ENCODE measurements at regions not wholly inside any gene's neighbourhood (a gene's known extent, or its start where the extent isn't known, plus 50 kb on each side); places are given as distances from the start of the nearest gene placed in this dataset.

DNA sequence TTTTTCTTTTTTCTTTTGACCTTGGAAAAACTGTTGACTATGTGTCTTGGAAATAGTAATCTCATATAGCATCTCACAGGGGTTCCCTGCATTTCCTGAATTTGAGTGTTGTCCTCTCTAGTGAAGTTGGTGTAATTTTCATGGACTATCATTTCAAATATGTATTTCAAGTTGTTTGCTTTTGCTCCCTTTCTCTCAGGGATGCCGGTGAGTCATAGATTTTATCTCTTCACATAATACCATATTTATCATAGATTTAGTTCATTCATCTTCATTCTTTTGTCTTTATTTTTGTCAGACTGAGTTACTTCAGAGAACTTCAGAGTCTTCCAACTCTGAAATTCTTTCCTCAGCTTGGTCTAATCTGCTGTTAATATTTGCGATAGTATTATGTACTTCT, 1320.6 kb downstream of the LRFN5 start:
- H3K9ac ChIP-seq (ENCODE audit: low read depth, low read length): no peak overlapping the region

GRCh38 chr14:42921901-42922300, 1315.2 kb downstream of the LRFN5 start:
- Histone ChIP-seq H3K36me3 (ENCODE audit: insufficient read depth, low read length) (no peaks in the 10 kb centered on the region), H3K27ac (ENCODE audit: low read length) (no peak overlapping the region), H2AFZ (ENCODE audit: low read depth, low read length) (no peak overlapping the region), H3K9me3 (ENCODE audit: insufficient read depth, low read length, severe bottlenecking) (no peaks in the 10 kb centered on the region), H3K27me3 (ENCODE audit: insufficient read depth, low read length, poor library complexity) (no peaks in the 10 kb centered on the region), H3K4me1 (ENCODE audit: insufficient read depth, low read length) (no peaks in the 10 kb centered on the region), H4K20me1 (ENCODE audit: insufficient read depth, low read length) (no peaks in the 10 kb centered on the region), H3K4me2 (ENCODE audit: insufficient read depth, low read length) (no peak overlapping the region), H3K9ac (ENCODE audit: low read depth, low read length) (no peak overlapping the region), H3K79me2 (ENCODE audit: insufficient read depth, low read length) (no peaks in the 10 kb centered on the region), H3K4me3 (ENCODE audit: low read depth in 1 of 2, low read length in 2 of 2) (no peak overlapping the region)
- DNase-seq (no peak), ATAC-seq (ENCODE audit: insufficient read depth, low read depth) (no peak)
- no peak for TF ChIP-seq CTCF (IDR thresholded peaks at IDR 0.05; ENCODE audit: borderline replicate concordance, extremely low read depth, low read length, poor library complexity, severe bottlenecking)
- TF ChIP-seq EZH2 (IDR thresholded peaks at IDR 0.05; ENCODE audit: borderline replicate concordance, low read depth, low read length, severe bottlenecking): no peak

More for the DNA sequence above, 1320.6 kb downstream of the LRFN5 start:
- DNase-seq (no peak), ATAC-seq (ENCODE audit: insufficient read depth, low read depth) (no peak)
- H3K4me2 ChIP-seq (ENCODE audit: insufficient read depth, low read length): no peak overlapping the region
- H3K79me2 ChIP-seq (ENCODE audit: insufficient read depth, low read length): no peaks in the 10 kb centered on the region
- no peaks in the 10 kb centered on the region for H3K36me3 ChIP-seq (ENCODE audit: insufficient read depth, low read length)
- no peaks in the 10 kb centered on the region for H3K4me1 ChIP-seq (ENCODE audit: insufficient read depth, low read length)
- no peak overlapping the region for H2AFZ ChIP-seq (ENCODE audit: low read depth, low read length)
- no peaks in the 10 kb centered on the region for H4K20me1 ChIP-seq (ENCODE audit: insufficient read depth, low read length)
- TF ChIP-seq CTCF (IDR thresholded peaks at IDR 0.05; ENCODE audit: borderline replicate concordance, extremely low read depth, low read length, poor library complexity, severe bottlenecking) (no peak), EZH2 (IDR thresholded peaks at IDR 0.05; ENCODE audit: borderline replicate concordance, low read depth, low read length, severe bottlenecking) (no peak)
- no peak overlapping the region for H3K4me3 ChIP-seq (ENCODE audit: low read depth in 1 of 2, low read length in 2 of 2)
- H3K27ac ChIP-seq (ENCODE audit: low read length): no peak overlapping the region
- peaks cover 4% of the 10 kb centered on the region for H3K9me3 ChIP-seq (ENCODE audit: insufficient read depth, low read length, severe bottlenecking)
- H3K27me3 ChIP-seq (ENCODE audit: insufficient read depth, low read length, poor library complexity): no peaks in the 10 kb centered on the region

DNA sequence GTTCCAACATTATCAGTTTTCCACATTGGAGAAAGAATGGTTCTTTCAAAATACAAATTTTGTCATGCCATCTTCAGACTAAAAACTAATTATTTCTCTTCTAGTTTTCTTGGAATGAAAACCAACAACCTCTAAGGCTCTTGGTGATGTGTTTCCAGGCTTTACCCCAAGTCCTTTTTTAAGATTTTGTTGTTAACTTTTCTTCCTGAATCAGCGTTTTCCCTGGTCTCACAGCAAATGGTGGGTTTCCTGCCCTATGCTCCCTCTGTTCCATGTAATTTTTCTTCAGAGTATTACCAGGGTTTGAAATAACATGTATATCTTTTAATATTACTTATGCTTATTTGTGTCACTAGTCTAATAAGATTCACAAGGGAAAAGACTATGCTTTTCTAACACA, 1311.9 kb downstream of the LRFN5 start:
- Histone ChIP-seq H3K9ac (ENCODE audit: low read depth, low read length) (no peak overlapping the region), H3K79me2 (ENCODE audit: insufficient read depth, low read length) (no peaks in the 10 kb centered on the region), H3K4me3 (ENCODE audit: low read depth in 1 of 2, low read length in 2 of 2) (no peak overlapping the region), H3K27me3 (ENCODE audit: insufficient read depth, low read length, poor library complexity) (no peaks in the 10 kb centered on the region), H3K4me2 (ENCODE audit: insufficient read depth, low read length) (no peak overlapping the region), H4K20me1 (ENCODE audit: insufficient read depth, low read length) (no peaks in the 10 kb centered on the region), H3K27ac (ENCODE audit: low read length) (no peak overlapping the region), H3K9me3 (ENCODE audit: insufficient read depth, low read length, severe bottlenecking) (no peaks in the 10 kb centered on the region), H3K36me3 (ENCODE audit: insufficient read depth, low read length) (no peaks in the 10 kb centered on the region), H3K4me1 (ENCODE audit: insufficient read depth, low read length) (no peaks in the 10 kb centered on the region), H2AFZ (ENCODE audit: low read depth, low read length) (no peak overlapping the region)
- ATAC-seq (ENCODE audit: insufficient read depth, low read depth) (no peak), DNase-seq (no peak)
- TF ChIP-seq CTCF (IDR thresholded peaks at IDR 0.05; ENCODE audit: borderline replicate concordance, extremely low read depth, low read length, poor library complexity, severe bottlenecking) (no peak), EZH2 (IDR thresholded peaks at IDR 0.05; ENCODE audit: borderline replicate concordance, low read depth, low read length, severe bottlenecking) (no peak)

DNA sequence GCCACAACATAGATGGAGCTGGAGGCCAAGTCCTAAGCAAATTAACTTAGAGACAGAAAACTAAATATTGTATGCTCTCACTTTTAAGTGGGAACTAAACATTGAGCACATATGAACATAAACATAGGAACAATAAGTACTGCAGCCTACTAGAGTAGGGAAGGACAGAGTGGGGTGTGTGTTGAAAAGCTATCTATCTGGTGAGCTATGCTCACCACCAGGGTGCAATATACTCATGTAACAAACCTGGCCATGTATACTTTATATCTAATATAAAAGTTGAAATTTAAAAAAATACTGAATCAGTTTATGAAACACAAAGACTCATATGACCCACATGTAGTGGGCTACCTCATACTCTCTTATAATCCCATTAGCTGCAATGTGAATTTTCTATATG, 1305.0 kb downstream of the LRFN5 start:
- no peak overlapping the region for H3K9ac ChIP-seq (ENCODE audit: low read depth, low read length)
- no peak for ATAC-seq (ENCODE audit: insufficient read depth, low read depth)
- H3K79me2 ChIP-seq (ENCODE audit: insufficient read depth, low read length): no peaks in the 10 kb centered on the region
- TF ChIP-seq EZH2 (IDR thresholded peaks at IDR 0.05; ENCODE audit: borderline replicate concordance, low read depth, low read length, severe bottlenecking): no peak
- TF ChIP-seq CTCF (IDR thresholded peaks at IDR 0.05; ENCODE audit: borderline replicate concordance, extremely low read depth, low read length, poor library complexity, severe bottlenecking): no peak
- no peaks in the 10 kb centered on the region for H3K27me3 ChIP-seq (ENCODE audit: insufficient read depth, low read length, poor library complexity)
- no peaks in the 10 kb centered on the region for H3K4me1 ChIP-seq (ENCODE audit: insufficient read depth, low read length)
- no peak overlapping the region for H3K4me3 ChIP-seq (ENCODE audit: low read depth in 1 of 2, low read length in 2 of 2)
- H4K20me1 ChIP-seq (ENCODE audit: insufficient read depth, low read length): no peaks in the 10 kb centered on the region
- H2AFZ ChIP-seq (ENCODE audit: low read depth, low read length): no peak overlapping the region
- no peak for DNase-seq
- H3K4me2 ChIP-seq (ENCODE audit: insufficient read depth, low read length): no peak overlapping the region
- no peak overlapping the region for H3K27ac ChIP-seq (ENCODE audit: low read length)
- H3K9me3 ChIP-seq (ENCODE audit: insufficient read depth, low read length, severe bottlenecking): no peaks in the 10 kb centered on the region
- no peaks in the 10 kb centered on the region for H3K36me3 ChIP-seq (ENCODE audit: insufficient read depth, low read length)

Data from DND-41 (cell line).